HG03139 (cell line): ENCODE measurements at regions not wholly inside any gene's neighbourhood (a gene's known extent, or its start where the extent isn't known, plus 50 kb on each side); places are given as distances from the start of the nearest gene placed in this dataset.

Experiments
- ATAC-seq: cut with Tn5 transposase; IDR thresholded peaks from one replicate; pipeline ENCODE4 v1.9.1; 2021; ENCODE audit not compliant: unreplicated experiment

- no peak for ATAC-seq
Measured at GRCh38 chr10:10432296-10433035, 585.2 kb upstream of the CELF2 start.

DNA sequence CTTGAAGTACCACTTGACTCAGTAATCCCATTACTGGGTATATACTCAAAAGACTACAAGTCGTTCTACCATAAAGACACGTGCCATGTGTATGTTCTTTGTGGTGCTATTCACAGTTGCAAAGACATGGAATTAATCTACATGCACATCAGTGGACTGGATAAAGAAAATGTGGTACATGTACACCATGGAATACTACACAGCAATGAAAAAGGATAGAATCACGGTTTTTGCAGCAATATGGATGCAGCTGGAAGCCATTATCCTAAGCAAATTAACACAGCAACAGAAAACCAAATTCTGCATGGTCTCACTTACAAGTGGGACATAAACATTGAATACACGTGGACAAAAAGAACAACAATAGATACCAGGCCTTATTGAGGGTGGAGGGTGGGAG, 583.4 kb upstream of the CELF2 start:
- ATAC-seq: no peak

- ATAC-seq: no peak
Measured at GRCh38 chr10:10437886-10438285, 579.8 kb upstream of the CELF2 start.

DNA sequence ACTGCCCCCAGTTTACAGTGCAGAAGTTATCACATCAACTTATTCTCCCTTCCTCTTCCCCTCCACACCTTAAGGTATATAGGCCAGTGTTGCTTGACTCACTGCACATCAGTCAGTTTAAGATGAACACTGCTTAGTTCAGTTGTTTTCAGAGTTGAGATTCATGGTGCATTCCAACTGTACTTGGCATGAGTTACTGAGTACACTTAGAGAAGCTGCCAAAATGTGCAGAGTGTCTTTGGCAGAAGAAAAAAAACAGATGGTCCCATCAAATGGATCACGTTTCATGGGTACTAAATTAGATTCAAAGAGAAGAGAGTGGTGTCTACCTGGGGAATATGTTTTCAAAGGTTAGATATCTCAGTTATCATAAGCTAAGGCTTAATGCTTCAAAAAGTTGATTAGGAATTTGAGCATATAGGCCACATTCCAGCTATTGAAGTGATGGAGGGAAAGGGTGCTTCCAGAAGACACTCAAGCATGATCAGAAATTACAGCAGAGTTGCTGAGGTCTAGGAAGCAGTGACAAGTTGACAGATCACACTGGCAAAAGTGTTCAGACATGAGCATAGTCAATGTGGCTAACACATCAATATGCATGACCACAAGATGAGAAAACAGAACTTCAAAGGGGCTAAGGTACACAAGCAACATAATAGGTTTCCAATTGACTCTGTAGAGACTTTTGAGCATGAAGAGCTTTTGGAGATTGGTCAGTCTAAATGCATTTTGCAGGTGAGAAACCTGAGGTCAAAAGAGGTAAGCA, 579.2 kb upstream of the CELF2 start:
- ATAC-seq: no peak

GRCh38 chr10:10456856-10457255, 560.8 kb upstream of the CELF2 start:
- ATAC-seq: no peak

GRCh38 chr10:10460451-10460850, 557.2 kb upstream of the CELF2 start:
- ATAC-seq: no peak

- ATAC-seq: no peak
Measured at GRCh38 chr10:10462151-10462941, 555.3 kb upstream of the CELF2 start.

DNA sequence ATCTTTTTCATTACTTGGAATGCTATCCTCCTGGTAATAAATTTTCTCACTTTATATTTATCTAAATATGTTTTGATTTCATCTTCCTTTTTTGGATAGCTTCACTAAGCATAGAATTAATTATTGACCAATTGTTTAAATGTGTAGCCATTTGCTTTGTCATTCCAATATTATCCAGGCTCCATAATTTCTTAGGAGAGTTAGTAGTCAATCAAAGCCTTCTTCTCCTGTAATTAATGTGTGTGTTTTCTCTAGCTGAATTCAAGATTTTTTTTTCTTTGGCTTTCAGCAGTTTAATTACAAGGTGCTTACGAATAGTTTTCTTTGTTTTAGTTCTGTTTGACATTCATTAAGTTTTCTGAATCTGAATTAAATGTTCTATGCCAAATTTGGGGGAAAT, 545.9 kb upstream of the CELF2 start:
- no peak for ATAC-seq

DNA sequence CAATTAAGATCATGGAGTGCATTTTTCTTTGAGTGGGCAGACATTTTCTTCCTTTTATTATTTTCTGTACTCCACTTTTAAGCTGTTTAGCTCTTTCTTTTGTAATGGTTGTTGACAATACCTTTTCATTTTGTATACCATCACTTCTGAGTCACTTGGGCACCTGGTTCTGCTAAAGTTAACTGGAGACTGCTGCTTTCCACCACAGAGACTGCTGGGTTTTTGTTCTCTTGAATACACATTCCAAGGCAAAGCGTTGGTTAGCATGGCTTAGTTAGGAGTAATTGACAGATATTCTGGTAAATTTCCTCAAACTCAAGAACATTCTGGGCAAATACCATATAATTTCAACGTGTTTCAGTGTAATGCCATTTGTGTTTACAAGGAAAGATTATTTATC, 541.9 kb upstream of the CELF2 start:
- no peak for ATAC-seq

GRCh38 chr10:10477844-10478243, 539.8 kb upstream of the CELF2 start:
- ATAC-seq: no peak

DNA sequence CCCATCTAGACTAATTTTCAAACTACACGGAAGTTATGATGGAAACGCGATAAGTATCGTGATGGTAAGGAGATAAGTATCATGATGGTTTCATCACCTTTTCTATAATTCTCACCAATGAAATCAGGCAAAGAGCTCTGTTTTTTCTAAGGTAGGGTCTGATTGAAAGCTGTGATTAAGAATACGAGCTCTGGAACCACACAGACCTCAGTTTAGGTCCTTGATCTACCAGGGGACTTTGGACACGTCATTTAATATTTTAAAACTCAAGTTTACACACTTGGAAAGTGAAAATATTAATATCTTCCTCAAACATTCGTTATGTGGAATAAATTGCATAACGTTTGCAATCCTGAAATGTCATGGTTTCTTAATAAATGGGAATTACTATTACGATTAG, 538.2 kb upstream of the CELF2 start:
- no peak for ATAC-seq

- ATAC-seq: no peak
Measured at GRCh38 chr10:10482613-10483012, 535.1 kb upstream of the CELF2 start.

DNA sequence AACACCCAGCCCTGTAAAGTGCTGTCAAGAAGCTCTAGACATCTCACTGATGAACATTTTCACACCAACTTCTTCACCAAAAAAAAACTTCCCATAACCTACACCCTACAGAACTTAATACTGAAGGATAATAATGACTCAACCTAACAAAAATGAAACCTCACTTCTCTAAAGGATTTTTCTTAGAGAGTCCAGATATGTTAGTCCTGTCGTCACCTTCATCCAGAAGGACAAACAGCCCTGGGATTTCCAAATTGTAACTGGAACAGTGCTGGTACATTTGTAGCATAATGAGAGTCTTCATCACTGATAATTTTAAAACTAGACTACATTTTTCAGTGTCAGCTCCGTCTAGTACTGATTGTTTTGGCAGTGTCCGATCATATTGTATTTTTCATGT, 528.6 kb upstream of the CELF2 start:
- ATAC-seq: no peak

GRCh38 chr10:10489805-10490571, 527.7 kb upstream of the CELF2 start:
- no peak for ATAC-seq

- ATAC-seq: no peak
Measured at GRCh38 chr10:10490581-10490980, 527.1 kb upstream of the CELF2 start.

DNA sequence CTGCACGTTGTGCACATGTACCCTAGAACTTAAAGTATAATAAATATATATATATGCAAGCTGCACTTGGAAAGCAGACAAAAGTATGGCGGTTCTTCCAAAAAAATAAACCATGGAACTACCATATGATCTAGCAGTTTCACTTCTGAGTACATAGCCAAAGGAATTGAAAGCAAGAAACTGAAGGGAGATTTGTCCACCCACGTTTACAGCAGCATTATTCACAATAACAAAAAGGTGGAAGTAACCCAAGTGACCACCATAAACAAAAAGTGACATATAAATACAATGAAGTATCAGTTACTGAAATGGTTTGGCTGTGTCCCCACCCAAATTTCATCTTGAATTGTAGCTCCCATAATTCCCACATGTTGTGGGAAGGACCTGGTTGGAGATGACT, 525.3 kb upstream of the CELF2 start:
- no peak for ATAC-seq

- ATAC-seq: no peak
Measured at GRCh38 chr10:10493833-10494232, 523.8 kb upstream of the CELF2 start.

DNA sequence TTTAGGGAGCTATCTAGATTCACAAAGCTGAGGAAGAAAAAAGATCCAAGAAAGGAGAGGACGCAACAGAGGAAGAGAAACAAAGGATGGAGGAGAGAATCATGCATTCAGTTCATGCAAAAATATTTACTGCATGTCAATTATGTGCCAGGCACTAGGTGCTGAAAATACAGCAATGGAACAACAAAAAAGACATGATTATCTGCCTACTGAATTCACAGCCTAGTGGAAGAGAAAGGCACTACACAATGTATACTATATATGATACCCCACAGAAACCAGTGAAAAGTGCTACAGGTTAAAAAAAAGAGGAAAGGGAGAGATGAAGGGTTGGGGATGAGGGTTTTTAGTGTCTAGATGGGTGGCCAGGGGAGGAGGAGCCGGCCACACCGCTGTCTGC, 520.4 kb upstream of the CELF2 start:
- no peak for ATAC-seq

- ATAC-seq: no peak
Measured at GRCh38 chr10:10498781-10499180, 518.9 kb upstream of the CELF2 start.

DNA sequence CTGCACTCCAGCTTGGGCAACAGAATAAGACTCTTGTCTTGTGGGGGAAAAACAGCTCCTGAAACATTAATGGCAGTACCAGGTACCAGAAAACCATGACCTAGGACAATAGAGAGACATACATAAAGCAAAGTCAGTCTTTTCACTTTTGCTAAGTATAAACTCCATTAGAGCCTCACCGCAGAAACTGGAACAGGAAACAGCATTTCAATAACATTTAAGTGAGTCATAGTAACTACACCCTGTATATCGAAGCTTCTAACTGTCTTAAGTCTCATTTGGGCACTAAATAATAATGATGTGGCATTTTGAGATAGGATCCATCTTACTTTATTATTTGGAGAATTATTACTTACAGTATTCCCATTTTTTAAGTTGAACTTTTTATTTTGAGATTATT, 517.8 kb upstream of the CELF2 start:
- no peak for ATAC-seq

GRCh38 chr10:10500937-10501336, 516.7 kb upstream of the CELF2 start:
- ATAC-seq: no peak
